CD4-positive, alpha-beta memory T cell (primary cell): ENCODE measurements at regions not wholly inside any gene's neighbourhood (a gene's known extent, or its start where the extent isn't known, plus 50 kb on each side); places are given as distances from the start of the nearest gene placed in this dataset.

ENCODE experiments used
- CTCF ChIA-PET: fragments of 350-600 bp; sonication (Branson Sonifier 250); formaldehyde crosslinking; loops from one replicate; lab custom pipeline; 2021; ENCODE audit warnings: inconsistent platforms; ENCODE audit not compliant: partially characterized antibody; lab: Charles Lee
- POLR2A ChIA-PET: fragments of 350-600 bp; sonication (Branson Sonifier 250); formaldehyde crosslinking; loops from one replicate; lab custom pipeline; 2021; ENCODE audit not compliant: partially characterized antibody; lab: Charles Lee
- DNase-seq, 5 donors: peaks; one replicate each; pipeline versions ENCODE4 v3.0.0 to v3.0.0-alpha.2; 2020 to 2022; ENCODE audit warnings: mixed read lengths in 1 of 5
- H3K27ac ChIP-seq: one replicate; pipeline ENCODE4 v1.7.0; 2013; ENCODE audit warnings: low read depth, low read length
- H3K27me3 ChIP-seq: 2 replicates; pipeline ENCODE4 v1.7.0; 2013; ENCODE audit warnings: mild to moderate bottlenecking, low read length, moderate library complexity; ENCODE audit not compliant: insufficient read depth
- H3K36me3 ChIP-seq: 2 replicates; pipeline ENCODE4 v1.7.0; 2013; ENCODE audit warnings: mild to moderate bottlenecking, low read length, moderate library complexity; ENCODE audit not compliant: insufficient read depth
- H3K4me1 ChIP-seq: 2 replicates; pipeline ENCODE4 v1.7.0; 2013; ENCODE audit warnings: mild to moderate bottlenecking, low read length, moderate library complexity; ENCODE audit not compliant: insufficient read depth
- H3K4me3 ChIP-seq, 2 donors: one replicate each; pipeline ENCODE4 v1.7.0; 2013; ENCODE audit warnings: low read length in 2 of 2, mild to moderate bottlenecking in 1 of 2
- H3K9me3 ChIP-seq, 2 donors: one replicate each; pipeline ENCODE4 v1.7.0; 2013; ENCODE audit warnings: low read length in 2 of 2, control low read depth in 1 of 2; ENCODE audit not compliant: control insufficient read depth in 1 of 2
- H3K27ac Mint-ChIP-seq, 7 donors: one replicate each; pipeline ENCODE4 v1.8.0; 2020 to 2021; ENCODE audit warnings: mixed read lengths in 7 of 7, mild to moderate bottlenecking in 6 of 7, inconsistent platforms in 3 of 7, moderate library complexity in 3 of 7
- H3K27me3 Mint-ChIP-seq, 2 donors: one replicate each; pipeline ENCODE4 v1.8.0; 2020 to 2021; ENCODE audit warnings: mixed read lengths in 2 of 2
- H3K36me3 Mint-ChIP-seq, 2 donors: one replicate each; pipeline ENCODE4 v1.8.0; 2020 to 2021; ENCODE audit warnings: mixed read lengths in 2 of 2, inconsistent platforms in 1 of 2, mild to moderate bottlenecking in 1 of 2
- H3K4me1 Mint-ChIP-seq, 4 donors: one replicate each; pipeline ENCODE4 v1.8.0; 2020 to 2021; ENCODE audit warnings: mixed read lengths in 4 of 4, mild to moderate bottlenecking in 1 of 4
- H3K4me3 Mint-ChIP-seq, 8 donors: one replicate each; pipeline ENCODE4 v1.8.0; 2020 to 2021; ENCODE audit warnings: mixed read lengths in 8 of 8, mild to moderate bottlenecking in 7 of 8, moderate library complexity in 6 of 8, inconsistent platforms in 3 of 8
- H3K9me3 Mint-ChIP-seq, 8 donors: one replicate each; pipeline ENCODE4 v1.8.0; 2020 to 2021; ENCODE audit warnings: mixed read lengths in 8 of 8, mild to moderate bottlenecking in 5 of 8, inconsistent platforms in 3 of 8, moderate library complexity in 1 of 8
- intact Hi-C: fragments of 100-400 bp; cut with micrococcal nuclease; formaldehyde crosslinking; loops from one replicate; pipeline ENCODE4 v1.15.1; 2023

DNA sequence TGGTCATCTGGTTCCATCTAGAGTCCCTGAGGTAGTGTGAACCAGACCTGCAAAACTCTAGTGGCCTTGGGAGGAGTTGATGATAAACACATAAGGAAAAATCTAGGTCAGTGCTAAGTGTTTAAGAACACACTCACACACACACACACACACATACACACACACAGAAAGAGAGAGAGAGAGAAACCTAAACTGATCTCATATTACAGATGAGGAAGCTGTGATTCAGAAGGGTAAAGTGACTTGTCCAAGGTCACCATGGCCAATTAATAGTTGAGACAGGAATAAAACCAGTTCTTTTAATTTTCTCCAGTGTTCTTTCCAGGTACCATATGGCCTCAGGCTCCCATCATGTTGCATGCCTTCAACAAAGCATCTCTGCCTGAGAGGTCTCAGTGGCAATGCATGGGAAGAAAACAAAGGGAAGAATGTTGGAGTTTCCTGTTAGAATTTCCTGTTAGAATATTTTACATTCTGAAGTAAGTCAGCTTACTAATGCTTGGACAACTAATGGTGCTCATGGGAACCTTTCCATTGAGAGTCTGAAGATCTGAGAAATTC is 77.3 kb upstream of the TSPAN2 start:
- Histone ChIP-seq H3K4me1 (no peaks in the 10 kb centered on the region), H3K27me3 (no peaks in the 10 kb centered on the region), H3K4me3 (no peak overlapping the region), H3K27ac (no peak overlapping the region), H3K36me3 (no peaks in the 10 kb centered on the region), H3K9me3 (no peaks in the 10 kb centered on the region)
- Mint-ChIP-seq H3K9me3 (peaks cover 0 to 4% (median 0%) of the 10 kb centered on the region in 8 donors), H3K4me3 (no peak overlapping the region), H3K27me3 (peaks cover 22 to 25% of the 10 kb centered on the region in 2 donors), H3K36me3 (no peaks in the 10 kb centered on the region), H3K4me1 (no peaks in the 10 kb centered on the region), H3K27ac (no peak overlapping the region)
- intact Hi-C loops = no loop called here
- POLR2A ChIA-PET = no interaction called here
- DNase-seq = no peak
- CTCF ChIA-PET = no interaction called here

GRCh38 chr1:115165776-115166175 is 76.5 kb upstream of the TSPAN2 start:
- Histone ChIP-seq H3K4me1 (no peaks in the 10 kb centered on the region), H3K27ac (no peak overlapping the region), H3K27me3 (no peaks in the 10 kb centered on the region), H3K4me3 (no peak overlapping the region), H3K36me3 (no peaks in the 10 kb centered on the region), H3K9me3 (no peaks in the 10 kb centered on the region)
- ChIA-PET CTCF (no interaction called here), POLR2A (no interaction called here)
- intact Hi-C loops = no loop called here
- Mint-ChIP-seq H3K9me3 (peaks cover 0 to 4% (median 0%) of the 10 kb centered on the region in 8 donors), H3K4me3 (no peak overlapping the region), H3K4me1 (no peaks in the 10 kb centered on the region), H3K27me3 (peaks cover 20 to 23% of the 10 kb centered on the region in 2 donors), H3K27ac (no peak overlapping the region), H3K36me3 (no peaks in the 10 kb centered on the region)
- no peak for DNase-seq

GRCh38 chr1:115164940-115165705 is 75.8 kb upstream of the TSPAN2 start:
- Histone ChIP-seq H3K27me3 (no peaks in the 10 kb centered on the region), H3K27ac (no peak overlapping the region), H3K9me3 (no peaks in the 10 kb centered on the region), H3K4me3 (no peak overlapping the region), H3K36me3 (no peaks in the 10 kb centered on the region), H3K4me1 (no peaks in the 10 kb centered on the region)
- ChIA-PET CTCF (no interaction called here), POLR2A (no interaction called here)
- Mint-ChIP-seq H3K27me3 (peaks cover 17 to 19% of the 10 kb centered on the region in 2 donors), H3K36me3 (no peaks in the 10 kb centered on the region), H3K9me3 (peaks cover 0 to 4% (median 0%) of the 10 kb centered on the region in 8 donors), H3K27ac (no peak overlapping the region), H3K4me1 (no peaks in the 10 kb centered on the region), H3K4me3 (no peak overlapping the region)
- intact Hi-C loops = no loop called here
- DNase-seq = no peak

DNA sequence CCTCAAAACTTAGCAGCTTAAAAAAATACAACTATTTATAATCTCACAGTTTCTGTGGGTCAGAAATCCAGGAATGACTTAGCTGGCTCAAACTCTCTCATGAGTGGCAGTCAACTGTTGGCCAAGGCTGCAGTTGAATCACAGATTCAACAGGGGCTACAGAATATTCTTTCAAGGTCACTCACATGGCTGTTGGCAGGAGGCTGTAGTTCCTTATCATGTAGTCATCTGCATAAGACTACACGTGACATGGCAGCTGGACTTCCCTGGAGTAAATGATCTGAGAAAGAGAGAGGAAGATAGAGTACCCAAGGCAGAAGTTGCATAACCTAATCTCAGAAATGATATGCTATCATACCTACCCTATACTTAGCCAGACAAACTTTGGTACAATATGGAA is 75.2 kb upstream of the TSPAN2 start:
- Histone ChIP-seq H3K36me3 (no peaks in the 10 kb centered on the region), H3K27me3 (no peaks in the 10 kb centered on the region), H3K4me3 (no peak overlapping the region), H3K27ac (no peak overlapping the region), H3K9me3 (no peaks in the 10 kb centered on the region), H3K4me1 (no peaks in the 10 kb centered on the region)
- Mint-ChIP-seq H3K27me3 (peaks cover 14 to 15% of the 10 kb centered on the region in 2 donors), H3K9me3 (peaks cover 0 to 4% (median 0%) of the 10 kb centered on the region in 8 donors), H3K4me1 (no peaks in the 10 kb centered on the region), H3K36me3 (no peaks in the 10 kb centered on the region), H3K27ac (no peak overlapping the region), H3K4me3 (no peak overlapping the region)
- CTCF ChIA-PET = no interaction called here
- POLR2A ChIA-PET = no interaction called here
- intact Hi-C loops = no loop called here
- no peak for DNase-seq

GRCh38 chr1:115160728-115161127 is 71.4 kb upstream of the TSPAN2 start:
- no peaks in the 10 kb centered on the region for H3K4me1 Mint-ChIP-seq
- Histone ChIP-seq H3K4me1 (no peaks in the 10 kb centered on the region), H3K27me3 (no peaks in the 10 kb centered on the region), H3K27ac (no peak overlapping the region), H3K36me3 (no peaks in the 10 kb centered on the region), H3K9me3 (no peaks in the 10 kb centered on the region), H3K4me3 (no peak overlapping the region)
- intact Hi-C loops = no loop called here
- H3K4me3 Mint-ChIP-seq = no peak overlapping the region
- peaks cover 6 to 10% of the 10 kb centered on the region in 2 donors for H3K27me3 Mint-ChIP-seq
- H3K36me3 Mint-ChIP-seq = no peaks in the 10 kb centered on the region
- peaks cover 0 to 4% (median 0%) of the 10 kb centered on the region in 8 donors for H3K9me3 Mint-ChIP-seq
- ChIA-PET CTCF (no interaction called here), POLR2A (no interaction called here)
- H3K27ac Mint-ChIP-seq = no peak overlapping the region
- no peak for DNase-seq

DNA sequence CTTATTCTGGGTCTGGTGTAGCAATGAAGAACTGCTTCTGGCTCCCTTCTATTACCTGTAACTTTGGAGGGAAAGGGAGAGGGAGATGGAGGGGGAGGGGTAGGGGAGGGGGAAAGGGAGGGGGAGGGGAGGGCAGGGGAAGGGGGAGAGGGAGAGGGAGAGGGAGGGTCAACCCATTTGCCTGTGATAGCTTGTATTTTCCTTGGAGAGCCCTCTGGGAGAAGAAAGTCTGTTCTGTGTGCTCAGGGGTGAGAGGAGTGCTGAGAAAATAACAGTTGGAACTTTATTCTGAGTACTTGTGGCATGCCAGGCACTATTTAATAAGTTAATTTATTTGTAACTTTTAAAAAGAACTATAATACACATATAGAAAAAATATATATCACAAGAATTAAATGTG is 70.7 kb upstream of the TSPAN2 start:
- Mint-ChIP-seq H3K4me1 (no peaks in the 10 kb centered on the region), H3K36me3 (no peaks in the 10 kb centered on the region), H3K4me3 (no peak overlapping the region), H3K27me3 (peaks cover 6 to 9% of the 10 kb centered on the region in 2 donors), H3K9me3 (peaks cover 0 to 4% (median 0%) of the 10 kb centered on the region in 8 donors), H3K27ac (no peak overlapping the region)
- Histone ChIP-seq H3K4me3 (no peak overlapping the region), H3K36me3 (no peaks in the 10 kb centered on the region), H3K4me1 (no peaks in the 10 kb centered on the region), H3K27ac (no peak overlapping the region), H3K9me3 (no peaks in the 10 kb centered on the region), H3K27me3 (no peaks in the 10 kb centered on the region)
- CTCF ChIA-PET = no interaction called here
- POLR2A ChIA-PET = no interaction called here
- intact Hi-C loops = no loop called here
- no peak for DNase-seq

DNA sequence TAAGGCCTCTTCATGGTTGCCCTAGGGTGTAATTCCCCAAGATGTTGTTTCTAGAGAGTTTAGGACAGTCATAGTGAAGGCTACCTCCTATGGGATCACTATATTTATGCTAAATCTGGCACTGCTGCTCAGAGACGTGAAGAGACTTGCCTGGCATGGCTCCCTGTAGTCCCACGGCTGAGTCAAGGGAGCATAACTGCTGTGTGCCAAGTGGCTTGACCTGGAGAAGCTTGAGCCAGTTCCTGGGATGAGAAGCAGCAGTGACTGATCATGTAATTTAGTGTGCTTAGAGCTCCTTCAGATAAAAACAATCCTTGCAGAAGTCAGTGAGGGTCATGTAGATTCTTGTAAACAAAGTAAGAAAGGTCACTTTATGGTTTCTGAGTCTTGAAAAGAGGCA is 68.9 kb upstream of the TSPAN2 start:
- no peaks in the 10 kb centered on the region for H3K4me1 ChIP-seq
- peaks cover 1 to 5% of the 10 kb centered on the region in 2 donors for H3K27me3 Mint-ChIP-seq
- peaks cover 0 to 2% (median 0%) of the 10 kb centered on the region in 8 donors for H3K9me3 Mint-ChIP-seq
- no peaks in the 10 kb centered on the region for H3K36me3 Mint-ChIP-seq
- no peaks in the 10 kb centered on the region for H3K27me3 ChIP-seq
- CTCF ChIA-PET = no interaction called here
- no peak for DNase-seq
- POLR2A ChIA-PET = no interaction called here
- no peaks in the 10 kb centered on the region for H3K4me1 Mint-ChIP-seq
- H3K36me3 ChIP-seq = no peaks in the 10 kb centered on the region
- H3K27ac ChIP-seq = no peak overlapping the region
- no peak overlapping the region for H3K4me3 ChIP-seq
- intact Hi-C loops = no loop called here
- no peaks in the 10 kb centered on the region for H3K9me3 ChIP-seq
- no peak overlapping the region for H3K4me3 Mint-ChIP-seq
- no peak overlapping the region for H3K27ac Mint-ChIP-seq
